ENCODE measurements at regions not wholly inside any gene's neighbourhood (a gene's known extent, or its start where the extent isn't known, plus 50 kb on each side); places are given as distances from the start of the nearest gene placed in this dataset.
A peak's percentile ranks its signal among the peaks of the same experiment; 100 is the strongest.
"Not testable (repeated sequence)": the region's sequence is repeated elsewhere in the genome, so short reads cannot be mapped to it uniquely, and the experiment has no call there.

- DNase-seq (ENCODE audit: low read depth) = no peak
- no peak overlapping the region for H3K4me3 ChIP-seq (ENCODE audit: low read length)
- no peak for TF ChIP-seq CTCF (conservative IDR thresholded peaks at IDR 0.05; ENCODE audit: low read depth, low read length)
Measured at GRCh38 chr3:109696932-109697331, 359.6 kb upstream of the DPPA4 start.

GRCh38 chr3:109702252-109702651, 364.9 kb upstream of the DPPA4 start:
- TF ChIP-seq CTCF (conservative IDR thresholded peaks at IDR 0.05; ENCODE audit: low read depth, low read length) = no peak
- peak; percentile 78 for DNase-seq (ENCODE audit: low read depth)
- H3K4me3 ChIP-seq (ENCODE audit: low read length) = no peak overlapping the region

- TF ChIP-seq CTCF (conservative IDR thresholded peaks at IDR 0.05; ENCODE audit: low read depth, low read length) = no peak
- peak; percentile 30 for DNase-seq (ENCODE audit: low read depth)
- no peak overlapping the region for H3K4me3 ChIP-seq (ENCODE audit: low read length)
Measured at GRCh38 chr3:109702976-109703375, 365.6 kb upstream of the DPPA4 start.

- not testable (repeated sequence) for DNase-seq (ENCODE audit: low read depth); H3K4me3 ChIP-seq (ENCODE audit: low read length)
Measured at GRCh38 chr3:109705133-109705532, 367.8 kb upstream of the DPPA4 start.

GRCh38 chr3:109707617-109708016, 370.3 kb upstream of the DPPA4 start:
- no peak for TF ChIP-seq CTCF (conservative IDR thresholded peaks at IDR 0.05; ENCODE audit: low read depth, low read length)

GRCh38 chr3:109713288-109713687, 375.9 kb upstream of the DPPA4 start:
- no peak for DNase-seq (ENCODE audit: low read depth)
- TF ChIP-seq CTCF (conservative IDR thresholded peaks at IDR 0.05; ENCODE audit: low read depth, low read length) = no peak
- no peak overlapping the region for H3K4me3 ChIP-seq (ENCODE audit: low read length)

More at GRCh38 chr3:109707617-109708016, 370.3 kb upstream of the DPPA4 start:
- H3K4me3 ChIP-seq (ENCODE audit: low read length) = no peak overlapping the region
- DNase-seq (ENCODE audit: low read depth) = no peak

- TF ChIP-seq CTCF (conservative IDR thresholded peaks at IDR 0.05; ENCODE audit: low read depth, low read length) = no peak
- no peak overlapping the region for H3K4me3 ChIP-seq (ENCODE audit: low read length)
- DNase-seq (ENCODE audit: low read depth) = no peak
Measured at GRCh38 chr3:109715707-109716106, 378.4 kb upstream of the DPPA4 start.

- no peak for TF ChIP-seq CTCF (conservative IDR thresholded peaks at IDR 0.05; ENCODE audit: low read depth, low read length)
Measured at GRCh38 chr3:109718850-109719249, 381.5 kb upstream of the DPPA4 start.

More at GRCh38 chr3:109718850-109719249, 381.5 kb upstream of the DPPA4 start:
- DNase-seq (ENCODE audit: low read depth) = no peak
- H3K4me3 ChIP-seq (ENCODE audit: low read length) = no peak overlapping the region
